GM13976 (cell line): ENCODE measurements at regions not wholly inside any gene's neighbourhood (a gene's known extent, or its start where the extent isn't known, plus 50 kb on each side); places are given as distances from the start of the nearest gene placed in this dataset.

Source experiments
- DNase-seq: peaks from one replicate; pipeline ENCODE4 v3.0.0; 2012; ENCODE audit warnings: low spot score
- in situ Hi-C: fragments of 300-500 bp; cut with MboI; formaldehyde crosslinking; loops from one replicate; pipeline ENCODE4 v1.12.0; 2022; ENCODE audit warnings: low sequenced_read_pairs, mixed read lengths, inconsistent platforms; ENCODE audit not compliant: unreplicated experiment
- TF ChIP-seq, protein P1 (sequence below): IDR thresholded peaks from 2 replicates; pipeline ENCODE4 v1.5.1; 2012; ENCODE audit warnings: borderline replicate concordance, mild to moderate bottlenecking; ENCODE audit not compliant: insufficient read depth; ENCODE audit errors: extremely low read depth, missing control alignments, control extremely low read depth

DNA sequence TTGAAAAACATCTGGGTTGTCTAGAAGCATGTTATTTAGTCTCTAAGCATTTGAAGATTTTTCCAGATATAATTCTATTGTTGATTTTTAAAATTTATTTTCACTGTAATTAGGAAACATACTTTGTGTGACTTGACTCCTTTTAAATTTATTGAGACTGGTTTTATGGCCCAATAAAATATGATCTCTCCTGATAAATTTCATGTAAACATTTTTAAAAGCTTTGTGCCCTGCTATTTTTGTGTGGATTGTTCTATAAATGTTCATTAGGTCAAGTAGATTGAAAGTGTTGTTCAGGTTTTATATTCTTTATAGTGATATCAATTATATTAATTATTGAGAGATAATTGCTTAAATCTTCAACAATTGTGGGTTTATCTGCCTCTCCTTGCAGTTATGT, 105.4 kb downstream of the RFX6 start:
- DNase-seq: no peak
- in situ Hi-C loops: no loop called here
- TF ChIP-seq, protein P1, sequence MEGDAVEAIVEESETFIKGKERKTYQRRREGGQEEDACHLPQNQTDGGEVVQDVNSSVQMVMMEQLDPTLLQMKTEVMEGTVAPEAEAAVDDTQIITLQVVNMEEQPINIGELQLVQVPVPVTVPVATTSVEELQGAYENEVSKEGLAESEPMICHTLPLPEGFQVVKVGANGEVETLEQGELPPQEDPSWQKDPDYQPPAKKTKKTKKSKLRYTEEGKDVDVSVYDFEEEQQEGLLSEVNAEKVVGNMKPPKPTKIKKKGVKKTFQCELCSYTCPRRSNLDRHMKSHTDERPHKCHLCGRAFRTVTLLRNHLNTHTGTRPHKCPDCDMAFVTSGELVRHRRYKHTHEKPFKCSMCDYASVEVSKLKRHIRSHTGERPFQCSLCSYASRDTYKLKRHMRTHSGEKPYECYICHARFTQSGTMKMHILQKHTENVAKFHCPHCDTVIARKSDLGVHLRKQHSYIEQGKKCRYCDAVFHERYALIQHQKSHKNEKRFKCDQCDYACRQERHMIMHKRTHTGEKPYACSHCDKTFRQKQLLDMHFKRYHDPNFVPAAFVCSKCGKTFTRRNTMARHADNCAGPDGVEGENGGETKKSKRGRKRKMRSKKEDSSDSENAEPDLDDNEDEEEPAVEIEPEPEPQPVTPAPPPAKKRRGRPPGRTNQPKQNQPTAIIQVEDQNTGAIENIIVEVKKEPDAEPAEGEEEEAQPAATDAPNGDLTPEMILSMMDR: no peak

DNA sequence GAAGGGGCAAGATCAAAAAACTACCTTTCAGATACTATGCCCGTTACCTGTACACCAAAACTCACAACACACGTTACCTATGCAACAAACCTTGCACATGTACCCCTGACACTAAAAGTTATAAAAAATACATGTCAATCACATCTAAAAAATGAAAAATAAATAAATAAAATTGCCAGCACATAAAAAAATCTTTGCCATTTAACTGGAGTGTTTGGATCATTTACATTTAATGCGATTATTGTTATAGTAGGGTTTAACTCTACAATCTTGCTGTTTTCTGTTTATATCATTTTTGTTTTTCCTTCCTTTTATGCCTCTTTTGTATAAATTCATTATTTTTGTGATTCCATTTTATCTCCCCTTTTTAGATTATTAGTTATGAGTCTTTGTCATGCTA, 106.3 kb downstream of the RFX6 start:
- TF ChIP-seq, protein P1: no peak
- in situ Hi-C loops: no loop called here
- DNase-seq: no peak

DNA sequence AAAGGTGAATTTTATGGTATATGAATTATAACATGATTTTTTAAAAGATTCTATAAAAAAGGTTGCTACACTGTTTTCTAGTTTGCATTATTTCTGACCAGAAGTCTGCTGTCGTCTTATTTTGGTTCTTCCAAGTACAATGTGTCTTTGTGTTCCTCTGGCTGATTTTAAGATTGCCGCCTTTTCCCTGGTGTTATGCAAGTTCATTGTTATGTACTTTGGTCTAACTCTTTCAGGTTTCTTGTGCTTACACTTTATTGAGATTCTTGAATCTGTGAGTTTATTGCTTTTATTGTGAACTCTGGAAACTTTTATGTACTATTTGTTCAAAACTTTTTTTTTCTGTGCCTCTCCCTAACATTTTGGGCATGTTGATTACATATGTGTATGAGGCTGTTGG, 109.8 kb downstream of the RFX6 start:
- no peak for DNase-seq
- in situ Hi-C loops: no loop called here
- TF ChIP-seq, protein P1: no peak

DNA sequence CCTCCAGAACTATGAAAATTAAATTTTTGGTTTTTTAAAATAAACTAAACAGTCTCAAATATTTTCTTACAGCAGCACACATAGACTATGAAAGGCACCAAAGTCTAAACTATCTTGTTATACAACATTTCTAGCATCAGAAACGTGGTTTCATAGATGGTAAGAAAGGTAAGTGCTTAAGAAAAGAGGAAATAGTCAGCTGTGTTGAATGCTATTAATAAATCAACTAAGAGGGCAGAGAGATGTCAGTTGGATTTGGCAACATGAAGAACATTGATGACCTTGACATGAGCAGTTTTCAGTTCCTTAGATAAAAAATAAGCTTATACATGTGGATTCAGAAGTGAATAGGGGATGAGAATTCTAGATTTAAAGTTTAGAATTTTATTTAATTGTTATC, 113.6 kb downstream of the RFX6 start:
- in situ Hi-C loops: no loop called here
- TF ChIP-seq, protein P1: no peak
- DNase-seq: no peak

DNA sequence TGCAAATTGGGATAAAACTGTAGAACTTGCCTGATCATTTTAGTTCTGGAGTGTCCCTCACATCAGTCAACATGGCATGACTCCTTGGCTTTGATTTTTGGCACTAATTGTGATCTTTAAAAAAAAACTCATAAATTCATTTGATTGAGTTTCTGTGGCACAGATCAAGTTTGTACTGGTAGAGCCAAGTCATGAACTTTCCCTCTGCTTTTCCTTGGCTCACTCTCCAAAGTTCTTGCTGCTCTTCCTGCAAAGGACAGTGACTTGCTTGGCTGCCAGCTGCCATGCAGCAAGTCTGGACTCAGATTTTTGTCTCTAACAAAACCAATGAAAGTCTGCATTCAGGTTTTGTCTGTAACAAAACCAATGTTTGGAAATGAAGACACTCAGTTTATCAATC, 115.5 kb downstream of the RFX6 start:
- TF ChIP-seq, protein P1: no peak
- in situ Hi-C loops: no loop called here
- no peak for DNase-seq

DNA sequence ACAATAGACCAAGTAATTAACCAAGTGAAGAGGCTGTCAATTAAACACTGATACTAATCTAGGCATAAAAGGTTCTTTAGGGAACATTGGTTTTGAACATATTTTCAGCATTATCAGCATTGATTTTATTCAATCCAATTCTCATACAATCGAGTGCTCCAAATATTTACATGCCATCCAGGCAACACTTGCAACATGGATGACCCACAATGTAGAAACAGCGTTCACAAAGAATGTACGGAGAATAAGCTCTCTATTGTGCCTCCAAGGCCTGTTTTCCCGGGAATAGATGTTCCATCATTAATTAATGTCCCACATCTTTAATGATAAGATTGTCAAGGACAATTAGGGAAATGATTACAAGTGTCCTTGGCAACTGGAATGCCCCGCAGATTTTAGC, 117.4 kb downstream of the RFX6 start:
- in situ Hi-C loops: no loop called here
- DNase-seq: no peak
- TF ChIP-seq, protein P1: no peak

DNA sequence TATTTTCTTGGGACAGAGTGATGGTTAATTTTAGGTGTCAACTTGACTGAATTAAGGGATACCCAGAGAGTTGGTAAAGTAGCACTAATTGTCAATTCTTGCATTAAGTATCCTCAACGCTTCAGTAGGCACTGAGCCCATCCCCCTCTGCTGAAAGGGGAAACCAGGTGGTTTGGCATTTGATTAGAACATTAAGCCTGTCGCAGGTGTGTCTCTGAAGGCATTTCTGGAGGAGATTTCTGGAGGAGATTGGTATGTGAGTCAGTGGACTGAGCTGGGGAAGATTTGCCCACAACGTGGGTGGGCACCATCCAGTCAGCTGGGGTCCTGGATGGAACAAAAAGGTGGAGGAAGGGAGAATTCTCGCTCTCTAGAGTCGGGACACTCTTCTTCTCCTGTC, 119.8 kb downstream of the RFX6 start:
- TF ChIP-seq, protein P1: no peak
- in situ Hi-C loops: no loop called here
- DNase-seq: no peak
